ENCODE measurements at regions not wholly inside any gene's neighbourhood (a gene's known extent, or its start where the extent isn't known, plus 50 kb on each side); places are given as distances from the start of the nearest gene placed in this dataset.

DNA sequence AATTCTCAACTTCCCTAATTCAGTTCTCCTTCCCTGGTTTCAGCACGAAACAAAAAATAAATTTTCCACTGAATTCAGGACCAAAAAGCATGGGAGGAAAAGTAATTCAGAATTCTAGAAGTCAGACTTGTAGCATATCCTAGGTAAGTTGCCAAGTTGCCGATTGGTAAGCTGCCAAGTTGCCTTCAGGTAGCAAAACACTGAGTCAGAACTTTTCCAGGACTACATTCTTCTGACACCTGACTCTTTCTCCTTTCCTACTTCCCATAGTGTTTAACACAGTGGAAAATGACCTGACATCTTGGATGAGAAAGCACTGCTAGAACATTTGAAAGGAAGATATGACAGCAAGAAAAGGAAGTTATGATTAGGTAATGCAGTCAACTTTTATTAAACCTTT is 322.8 kb downstream of the SPATA17 start:
- Histone ChIP-seq H3K27ac (no peak overlapping the region), H3K9ac (ENCODE audit: insufficient read length) (no peak overlapping the region), H3K9me3 (ENCODE audit: low read depth, low read length) (no peaks in the 10 kb centered on the region), H3K36me3 (ENCODE audit: insufficient read depth, low read length) (no peaks in the 10 kb centered on the region), H3K4me3 (no peak overlapping the region)
- no peak for DNase-seq (ENCODE audit: low read depth, low spot score)
- TF ChIP-seq FOXP2 (optimal IDR thresholded peaks at IDR 0.05; ENCODE audit: control extremely low read depth, extremely low read length, insufficient read depth), result no peak
- TF ChIP-seq POLR2AphosphoS5 (IDR thresholded peaks at IDR 0.05; ENCODE audit: borderline replicate concordance, low read depth, low read length), result no peak
- TF ChIP-seq EZH2 (IDR thresholded peaks at IDR 0.05), result no peak

DNA sequence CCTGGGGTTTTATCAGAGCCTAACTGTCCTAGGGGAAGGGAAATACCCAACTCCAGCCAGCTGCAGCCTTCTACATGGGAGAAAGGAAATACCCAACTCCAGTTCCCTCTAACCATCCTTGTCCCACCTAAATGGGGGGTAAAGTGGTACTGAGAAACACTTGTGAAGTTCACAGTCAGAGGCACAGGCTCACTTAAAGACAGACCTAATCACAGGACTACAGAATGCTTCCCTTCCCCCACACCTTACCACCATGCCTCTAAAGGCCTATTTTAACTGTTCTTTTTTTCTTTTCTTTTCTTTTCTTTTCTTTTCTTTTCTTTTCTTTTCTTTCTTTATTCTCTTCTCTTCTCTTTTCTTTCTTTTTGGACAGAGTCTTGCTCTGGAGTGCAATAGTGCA is 324.6 kb downstream of the SPATA17 start:
- H3K9ac ChIP-seq (ENCODE audit: insufficient read length), result no peak overlapping the region
- H3K36me3 ChIP-seq (ENCODE audit: insufficient read depth, low read length), result no peaks in the 10 kb centered on the region
- no peak overlapping the region for H3K4me3 ChIP-seq
- no peak for DNase-seq (ENCODE audit: low read depth, low spot score)
- no peak for TF ChIP-seq FOXP2 (optimal IDR thresholded peaks at IDR 0.05; ENCODE audit: control extremely low read depth, extremely low read length, insufficient read depth)
- no peak for TF ChIP-seq EZH2 (IDR thresholded peaks at IDR 0.05)
- no peak for TF ChIP-seq POLR2AphosphoS5 (IDR thresholded peaks at IDR 0.05; ENCODE audit: borderline replicate concordance, low read depth, low read length)
- no peak overlapping the region for H3K27ac ChIP-seq
- no peaks in the 10 kb centered on the region for H3K9me3 ChIP-seq (ENCODE audit: low read depth, low read length)

DNA sequence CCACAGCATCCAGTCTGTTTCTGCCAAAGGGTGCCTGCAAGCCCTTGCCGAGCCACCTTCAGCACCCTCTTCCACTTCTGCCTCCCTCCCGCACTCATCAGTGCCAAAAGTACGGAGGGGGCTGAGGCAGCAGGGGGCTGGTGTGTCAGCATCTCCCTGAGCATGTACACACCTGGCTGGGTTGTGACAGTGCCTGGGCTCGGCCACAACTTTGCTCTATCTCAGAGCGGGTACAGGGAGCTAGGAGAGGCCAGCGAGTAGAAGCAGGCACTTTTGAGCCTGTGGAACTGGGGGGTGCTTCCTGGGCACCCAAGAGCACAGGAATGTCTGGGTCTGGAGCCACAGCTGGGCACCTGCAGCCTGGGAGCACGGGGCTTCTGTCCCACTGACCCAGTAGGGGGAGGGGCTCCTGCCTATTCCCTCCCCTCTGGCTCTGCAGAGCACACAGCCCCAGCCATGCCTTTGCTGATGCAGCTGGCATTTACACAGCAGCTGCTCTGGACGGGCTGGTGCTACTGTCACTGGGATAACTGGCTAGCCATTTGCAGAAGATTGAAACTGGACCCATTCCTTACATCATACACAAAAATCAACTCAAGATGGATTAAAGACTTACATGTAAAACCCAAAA is 319.8 kb upstream of the RRP15 start:
- TF ChIP-seq POLR2AphosphoS5 (IDR thresholded peaks at IDR 0.05; ENCODE audit: borderline replicate concordance, low read depth, low read length) (no peak), FOXP2 (optimal IDR thresholded peaks at IDR 0.05; ENCODE audit: control extremely low read depth, extremely low read length, insufficient read depth) (no peak), EZH2 (IDR thresholded peaks at IDR 0.05) (no peak)
- no peak for DNase-seq (ENCODE audit: low read depth, low spot score)

DNA sequence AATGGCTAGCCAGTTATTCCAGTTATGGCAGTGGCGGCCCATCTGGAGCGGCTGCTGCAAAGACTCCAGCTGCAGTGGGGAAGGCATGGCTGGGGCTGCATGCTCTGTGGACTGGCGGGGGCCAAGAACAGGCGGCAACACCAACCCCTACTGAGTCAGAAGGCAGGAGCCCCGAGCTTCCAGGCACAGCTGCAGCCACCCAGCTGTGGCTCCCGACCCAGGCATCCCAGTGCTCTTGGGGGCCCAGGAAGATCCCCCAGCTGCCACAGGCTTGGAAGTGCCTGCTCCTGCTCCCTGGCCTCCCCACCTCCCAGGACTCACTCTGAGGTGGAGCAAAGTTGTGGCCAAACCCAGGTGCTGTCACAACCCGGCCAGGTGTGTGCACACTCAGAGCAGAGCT is 317.0 kb upstream of the RRP15 start:
- Histone ChIP-seq H3K27ac (no peak overlapping the region), H3K36me3 (ENCODE audit: insufficient read depth, low read length) (no peaks in the 10 kb centered on the region), H3K9ac (ENCODE audit: insufficient read length) (no peak overlapping the region), H3K4me3 (no peak overlapping the region), H3K9me3 (ENCODE audit: low read depth, low read length) (no peaks in the 10 kb centered on the region)
- TF ChIP-seq EZH2 (IDR thresholded peaks at IDR 0.05), result no peak
- no peak for TF ChIP-seq FOXP2 (optimal IDR thresholded peaks at IDR 0.05; ENCODE audit: control extremely low read depth, extremely low read length, insufficient read depth)
- TF ChIP-seq POLR2AphosphoS5 (IDR thresholded peaks at IDR 0.05; ENCODE audit: borderline replicate concordance, low read depth, low read length), result no peak
- no peak for DNase-seq (ENCODE audit: low read depth, low spot score)

More for the DNA sequence above, 319.8 kb upstream of the RRP15 start:
- no peak overlapping the region for H3K4me3 ChIP-seq
- no peaks in the 10 kb centered on the region for H3K9me3 ChIP-seq (ENCODE audit: low read depth, low read length)
- H3K9ac ChIP-seq (ENCODE audit: insufficient read length), result no peak overlapping the region
- H3K27ac ChIP-seq, result no peak overlapping the region
- no peaks in the 10 kb centered on the region for H3K36me3 ChIP-seq (ENCODE audit: insufficient read depth, low read length)

DNA sequence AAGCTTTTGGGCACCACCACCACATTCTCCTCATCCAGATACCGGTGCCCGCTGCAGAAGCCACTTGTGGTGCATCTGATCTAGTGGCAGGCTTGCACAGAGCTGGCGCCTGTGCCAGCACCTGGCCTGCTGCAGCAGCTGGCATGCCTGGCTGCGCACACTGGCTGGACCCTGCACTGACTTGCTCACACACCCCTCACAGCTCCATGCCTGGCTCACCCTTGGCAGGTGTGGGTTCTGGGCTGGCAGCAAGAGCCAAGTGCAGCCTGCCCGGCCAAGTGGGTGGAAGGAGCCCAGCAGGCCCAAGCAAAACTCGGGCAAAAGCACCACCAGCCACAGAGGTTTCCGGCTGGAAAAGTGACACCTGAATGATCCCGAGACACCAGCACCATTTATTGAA is 315.7 kb upstream of the RRP15 start:
- no peak overlapping the region for H3K27ac ChIP-seq
- H3K9ac ChIP-seq (ENCODE audit: insufficient read length), result no peak overlapping the region
- no peaks in the 10 kb centered on the region for H3K36me3 ChIP-seq (ENCODE audit: insufficient read depth, low read length)
- H3K4me3 ChIP-seq, result no peak overlapping the region
- no peaks in the 10 kb centered on the region for H3K9me3 ChIP-seq (ENCODE audit: low read depth, low read length)
- DNase-seq (ENCODE audit: low read depth, low spot score), result no peak
- TF ChIP-seq FOXP2 (optimal IDR thresholded peaks at IDR 0.05; ENCODE audit: control extremely low read depth, extremely low read length, insufficient read depth), result no peak
- no peak for TF ChIP-seq POLR2AphosphoS5 (IDR thresholded peaks at IDR 0.05; ENCODE audit: borderline replicate concordance, low read depth, low read length)
- TF ChIP-seq EZH2 (IDR thresholded peaks at IDR 0.05), result no peak

DNA sequence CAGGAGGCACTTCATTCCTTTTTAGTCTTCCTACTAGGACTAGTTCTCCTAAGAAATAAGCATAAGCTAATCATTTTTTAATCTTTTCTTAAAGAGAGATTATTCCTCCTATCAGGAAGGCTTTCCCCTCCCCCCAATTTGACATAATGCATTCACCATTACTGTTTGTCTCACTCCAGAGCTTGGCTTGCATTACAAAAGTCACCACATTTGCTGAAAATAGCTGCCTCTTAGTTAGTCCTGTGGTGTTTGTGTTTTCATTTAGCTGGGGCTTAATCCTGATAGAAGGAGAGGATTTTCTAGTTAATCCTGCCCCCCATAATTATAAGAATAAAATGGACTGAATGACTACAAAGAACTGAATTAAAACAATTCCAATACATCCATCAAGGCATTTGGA is 307.1 kb upstream of the RRP15 start:
- Histone ChIP-seq H3K4me3 (no peak overlapping the region), H3K9me3 (ENCODE audit: low read depth, low read length) (no peaks in the 10 kb centered on the region), H3K9ac (ENCODE audit: insufficient read length) (no peak overlapping the region), H3K36me3 (ENCODE audit: insufficient read depth, low read length) (no peaks in the 10 kb centered on the region), H3K27ac (no peak overlapping the region)
- TF ChIP-seq EZH2 (IDR thresholded peaks at IDR 0.05) (no peak), POLR2AphosphoS5 (IDR thresholded peaks at IDR 0.05; ENCODE audit: borderline replicate concordance, low read depth, low read length) (no peak), FOXP2 (optimal IDR thresholded peaks at IDR 0.05; ENCODE audit: control extremely low read depth, extremely low read length, insufficient read depth) (no peak)
- DNase-seq (ENCODE audit: low read depth, low spot score), result no peak

DNA sequence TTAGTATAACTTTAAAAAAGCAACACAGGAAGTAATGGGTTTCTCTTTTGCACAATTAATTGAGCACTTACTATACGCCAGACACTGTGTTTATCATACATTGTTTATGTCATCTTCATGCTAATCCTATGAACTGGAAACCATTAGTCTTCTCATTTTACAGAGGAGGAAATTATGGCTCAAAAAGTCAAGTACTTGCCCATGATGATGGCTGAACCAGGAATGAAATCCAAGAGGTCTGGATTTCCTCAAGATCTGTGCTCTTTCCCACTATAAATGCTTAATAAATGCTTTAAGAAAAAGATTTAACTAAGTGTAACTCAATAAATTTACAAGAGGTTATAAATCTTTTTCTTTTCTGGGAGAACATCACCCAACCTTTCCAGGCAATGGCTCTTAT is 303.7 kb upstream of the RRP15 start:
- H3K9ac ChIP-seq (ENCODE audit: insufficient read length), result no peak overlapping the region

DNA sequence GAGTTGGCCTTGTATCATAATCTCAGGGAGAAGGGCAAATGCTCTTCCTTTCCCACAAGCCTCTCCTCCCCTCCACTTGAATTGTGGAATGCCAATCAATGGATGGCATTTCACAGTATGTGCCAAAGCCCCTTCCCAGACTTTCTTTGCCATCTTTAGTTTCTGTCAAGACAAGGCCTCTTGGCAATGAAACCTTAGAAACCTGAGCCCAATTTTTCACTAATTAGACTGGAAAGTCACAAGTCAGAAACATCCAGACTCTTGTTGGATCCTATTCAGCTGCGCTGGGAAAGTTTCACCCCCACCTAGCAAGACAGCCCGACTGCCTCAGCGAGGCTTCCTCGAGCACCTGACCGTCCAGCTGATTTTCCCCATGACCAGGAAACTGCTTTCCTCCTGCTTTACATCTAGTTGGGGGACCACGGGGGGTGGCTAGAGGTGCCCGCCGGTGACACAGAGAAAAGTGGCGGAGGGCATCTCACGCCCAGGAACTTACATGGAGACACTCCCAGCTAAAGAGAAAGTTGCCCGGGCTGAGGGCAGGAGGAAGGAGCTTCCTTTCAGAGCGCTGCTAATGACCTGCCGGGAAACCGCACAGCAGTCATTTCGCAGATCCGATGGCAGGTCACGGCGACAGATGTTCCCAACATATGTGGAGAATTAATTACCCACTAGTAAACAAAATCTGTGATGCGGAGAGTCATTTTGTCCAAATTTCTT is 302.6 kb upstream of the RRP15 start:
- TF ChIP-seq EZH2 (IDR thresholded peaks at IDR 0.05) (no peak), POLR2AphosphoS5 (IDR thresholded peaks at IDR 0.05; ENCODE audit: borderline replicate concordance, low read depth, low read length) (no peak), FOXP2 (optimal IDR thresholded peaks at IDR 0.05; ENCODE audit: control extremely low read depth, extremely low read length, insufficient read depth) (no peak)
- no peak overlapping the region for H3K4me3 ChIP-seq
- H3K9ac ChIP-seq (ENCODE audit: insufficient read length), result no peak overlapping the region
- H3K36me3 ChIP-seq (ENCODE audit: insufficient read depth, low read length), result no peaks in the 10 kb centered on the region
- no peaks in the 10 kb centered on the region for H3K9me3 ChIP-seq (ENCODE audit: low read depth, low read length)
- no peak for DNase-seq (ENCODE audit: low read depth, low spot score)
- H3K27ac ChIP-seq, result no peak overlapping the region

More for the DNA sequence above, 303.7 kb upstream of the RRP15 start:
- DNase-seq (ENCODE audit: low read depth, low spot score), result no peak
- H3K9me3 ChIP-seq (ENCODE audit: low read depth, low read length), result no peaks in the 10 kb centered on the region
- TF ChIP-seq POLR2AphosphoS5 (IDR thresholded peaks at IDR 0.05; ENCODE audit: borderline replicate concordance, low read depth, low read length) (no peak), FOXP2 (optimal IDR thresholded peaks at IDR 0.05; ENCODE audit: control extremely low read depth, extremely low read length, insufficient read depth) (no peak), EZH2 (IDR thresholded peaks at IDR 0.05) (no peak)
- H3K27ac ChIP-seq, result no peak overlapping the region
- no peak overlapping the region for H3K4me3 ChIP-seq
- no peaks in the 10 kb centered on the region for H3K36me3 ChIP-seq (ENCODE audit: insufficient read depth, low read length)

Measured in SK-N-MC (cell line).